Ascending aorta (tissue), 2 donors: ENCODE measurements at regions not wholly inside any gene's neighbourhood (a gene's known extent, or its start where the extent isn't known, plus 50 kb on each side); places are given as distances from the start of the nearest gene placed in this dataset.

Experiments used
- DNase-seq, 2 donors: peaks; one replicate each; pipeline ENCODE4 v3.0.0-alpha.2; 2019; ENCODE audit warnings: low spot score in 2 of 2
- H3K27ac ChIP-seq, 2 donors: fragments of 200-600 bp; sonication (generic); one replicate each; pipeline ENCODE4 v1.5.1; 2016 to 2017; ENCODE audit warnings: mild to moderate bottlenecking in 1 of 2
- H3K27me3 ChIP-seq: fragments of 200-600 bp; sonication (generic); one replicate; pipeline ENCODE4 v1.5.1; 2017
- H3K36me3 ChIP-seq, 2 donors: fragments of 200-600 bp; sonication (generic); one replicate each; pipeline ENCODE4 v1.5.1; 2016
- H3K4me1 ChIP-seq, 2 donors: fragments of 200-600 bp; sonication (generic); one replicate each; pipeline ENCODE4 v1.5.1; 2016 to 2017; ENCODE audit warnings: mild to moderate bottlenecking in 1 of 2
- H3K4me3 ChIP-seq, 2 donors: fragments of 200-600 bp; sonication (generic); one replicate each; pipeline ENCODE4 v1.5.1; 2016 to 2017; ENCODE audit warnings: mild to moderate bottlenecking in 1 of 2
- H3K9me3 ChIP-seq, 2 donors: fragments of 200-600 bp; sonication (generic); one replicate each; pipeline ENCODE4 v1.5.1; 2016
- intact Hi-C: fragments of 100-400 bp; cut with DNase I; formaldehyde crosslinking; loops from one replicate; pipeline ENCODE4 v1.15.1; 2023
- TF ChIP-seq, protein P1 (sequence below), 3 experiments: fragments of 200-600 bp in 2 of 3; fragments of 450-650 bp in 1 of 3; sonication (generic) in 2 of 3; IDR thresholded peaks; one replicate each; pipeline ENCODE4 v1.5.1; 2016 to 2019; ENCODE audit warnings: antibody characterized with exemption in 3 of 3, mild to moderate bottlenecking in 1 of 3, moderate library complexity in 1 of 3

DNA sequence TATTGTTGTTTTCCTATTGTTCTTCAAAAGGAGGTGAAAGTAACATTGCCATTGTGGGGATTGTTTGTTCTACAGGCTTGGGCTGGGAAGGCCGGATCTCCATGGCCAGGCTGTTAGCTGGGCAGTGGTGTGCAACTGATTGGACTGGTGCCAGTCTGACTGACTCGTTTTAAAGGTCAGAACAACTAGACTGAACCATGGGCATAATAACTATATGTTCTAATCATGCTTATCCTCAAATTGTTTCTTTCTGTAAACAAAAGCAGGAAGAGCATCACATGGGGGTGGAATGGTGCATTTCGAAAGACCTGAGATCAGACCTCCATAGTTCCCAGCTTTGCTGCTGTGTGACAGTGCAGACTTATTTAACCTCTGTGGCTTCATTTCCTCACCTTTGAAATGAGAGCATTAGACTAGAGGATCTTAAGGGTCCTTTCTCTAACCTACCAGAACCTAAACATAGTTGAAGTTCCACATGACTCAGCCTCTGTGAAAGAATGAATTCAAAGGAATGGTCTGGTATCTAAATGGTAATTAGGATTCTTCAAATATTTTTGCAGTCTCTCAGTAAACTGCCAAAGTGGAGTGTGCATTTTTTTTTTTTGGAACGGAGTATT lies 66.7 kb upstream of the PGRMC2 start:
- H3K4me1 ChIP-seq = no peaks in the 10 kb centered on the region
- no peak overlapping the region for H3K27ac ChIP-seq
- no peak overlapping the region for H3K4me3 ChIP-seq
- intact Hi-C loops = no loop called here
- H3K27me3 ChIP-seq = no peaks in the 10 kb centered on the region
- no peaks in the 10 kb centered on the region for H3K36me3 ChIP-seq
- TF ChIP-seq, protein P1, sequence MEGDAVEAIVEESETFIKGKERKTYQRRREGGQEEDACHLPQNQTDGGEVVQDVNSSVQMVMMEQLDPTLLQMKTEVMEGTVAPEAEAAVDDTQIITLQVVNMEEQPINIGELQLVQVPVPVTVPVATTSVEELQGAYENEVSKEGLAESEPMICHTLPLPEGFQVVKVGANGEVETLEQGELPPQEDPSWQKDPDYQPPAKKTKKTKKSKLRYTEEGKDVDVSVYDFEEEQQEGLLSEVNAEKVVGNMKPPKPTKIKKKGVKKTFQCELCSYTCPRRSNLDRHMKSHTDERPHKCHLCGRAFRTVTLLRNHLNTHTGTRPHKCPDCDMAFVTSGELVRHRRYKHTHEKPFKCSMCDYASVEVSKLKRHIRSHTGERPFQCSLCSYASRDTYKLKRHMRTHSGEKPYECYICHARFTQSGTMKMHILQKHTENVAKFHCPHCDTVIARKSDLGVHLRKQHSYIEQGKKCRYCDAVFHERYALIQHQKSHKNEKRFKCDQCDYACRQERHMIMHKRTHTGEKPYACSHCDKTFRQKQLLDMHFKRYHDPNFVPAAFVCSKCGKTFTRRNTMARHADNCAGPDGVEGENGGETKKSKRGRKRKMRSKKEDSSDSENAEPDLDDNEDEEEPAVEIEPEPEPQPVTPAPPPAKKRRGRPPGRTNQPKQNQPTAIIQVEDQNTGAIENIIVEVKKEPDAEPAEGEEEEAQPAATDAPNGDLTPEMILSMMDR (IDR thresholded peaks at IDR 0.05) = no peak
- no peak for DNase-seq
- no peaks in the 10 kb centered on the region for H3K9me3 ChIP-seq

DNA sequence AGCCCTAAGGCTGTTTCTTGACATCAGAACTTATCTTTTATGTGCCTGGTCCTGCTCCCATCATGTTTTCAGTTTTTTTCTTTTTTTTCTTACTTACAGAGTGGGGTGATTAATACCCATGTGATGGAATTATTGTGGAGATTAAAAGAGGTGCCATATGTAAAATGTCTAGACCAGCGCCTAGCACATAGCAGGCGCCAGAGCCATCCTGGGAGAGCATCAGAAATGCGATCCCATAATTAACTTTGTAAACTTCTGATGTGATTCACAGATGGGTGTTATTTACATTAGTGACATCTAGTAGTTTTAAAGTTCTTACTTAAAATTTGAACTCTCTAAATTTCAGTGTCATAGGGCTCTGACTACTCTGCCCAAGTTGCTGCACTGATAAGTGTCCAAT lies 66.2 kb upstream of the PGRMC2 start:
- Histone ChIP-seq H3K4me1 (no peaks in the 10 kb centered on the region), H3K9me3 (no peaks in the 10 kb centered on the region), H3K4me3 (no peak overlapping the region), H3K27ac (no peak overlapping the region), H3K27me3 (no peaks in the 10 kb centered on the region), H3K36me3 (no peaks in the 10 kb centered on the region)
- no peak for DNase-seq
- intact Hi-C loops = no loop called here
- TF ChIP-seq, protein P1 (IDR thresholded peaks at IDR 0.05) = no peak

DNA sequence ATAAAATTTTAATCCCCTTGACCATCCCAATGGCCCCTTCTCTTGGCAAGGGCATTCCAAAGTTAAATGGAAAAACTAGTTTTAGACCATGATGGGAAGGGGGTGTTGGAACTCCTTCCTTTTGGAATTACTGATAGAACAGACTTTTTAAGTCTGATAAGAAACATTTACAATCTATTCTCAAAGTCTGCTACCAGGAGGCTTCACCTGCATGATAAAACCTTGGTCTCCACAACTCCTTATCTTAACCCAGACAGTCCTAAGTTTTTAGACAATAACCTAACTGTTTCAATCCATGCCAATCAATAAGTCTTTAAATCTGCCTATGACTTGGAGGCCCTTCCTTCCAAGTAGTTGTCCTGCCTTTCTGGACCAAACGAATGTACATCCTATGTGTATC lies 63.9 kb upstream of the PGRMC2 start:
- intact Hi-C loops = no loop called here
- DNase-seq = no peak
- H3K27me3 ChIP-seq = no peaks in the 10 kb centered on the region
- peaks cover 0 to 3% of the 10 kb centered on the region in 2 donors for H3K4me1 ChIP-seq
- H3K27ac ChIP-seq = no peak overlapping the region
- H3K4me3 ChIP-seq = no peak overlapping the region
- no peaks in the 10 kb centered on the region for H3K36me3 ChIP-seq
- no peaks in the 10 kb centered on the region for H3K9me3 ChIP-seq
- TF ChIP-seq, protein P1 (IDR thresholded peaks at IDR 0.05) = no peak

DNA sequence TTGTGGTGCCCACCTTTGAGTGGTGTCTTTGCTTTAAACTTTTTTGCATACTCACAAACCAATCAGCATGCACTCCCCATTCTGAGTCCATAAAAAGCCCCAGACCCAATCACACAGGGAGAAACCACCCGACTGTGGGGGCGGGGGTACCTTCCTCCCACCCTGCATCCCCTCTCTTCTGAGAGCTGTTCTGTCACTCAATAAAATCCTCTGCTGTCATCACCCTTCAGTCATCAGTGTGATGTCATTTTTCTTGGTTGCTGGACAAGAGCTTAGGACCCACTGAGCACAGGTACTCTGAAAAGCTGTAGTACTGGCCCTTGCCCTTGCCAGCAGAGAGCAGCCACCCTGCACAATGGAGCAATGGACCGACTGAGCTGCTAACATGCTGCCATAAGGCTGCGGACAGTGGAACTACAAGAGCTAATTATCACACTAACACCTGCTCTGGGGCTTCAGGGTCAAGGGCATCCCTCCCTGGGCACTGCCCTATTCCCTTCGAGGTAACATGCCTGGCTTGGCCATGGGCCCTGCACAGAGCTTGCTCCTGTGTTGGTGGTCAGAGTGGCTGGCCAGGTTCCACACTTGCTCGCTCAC lies 62.9 kb upstream of the PGRMC2 start:
- no peak overlapping the region for H3K27ac ChIP-seq
- H3K36me3 ChIP-seq = no peaks in the 10 kb centered on the region
- H3K9me3 ChIP-seq = no peaks in the 10 kb centered on the region
- no peak overlapping the region for H3K4me3 ChIP-seq
- no peak for DNase-seq
- H3K27me3 ChIP-seq = no peaks in the 10 kb centered on the region
- TF ChIP-seq, protein P1 (IDR thresholded peaks at IDR 0.05) = no peak
- intact Hi-C loops = no loop called here
- H3K4me1 ChIP-seq = peaks cover 0 to 3% of the 10 kb centered on the region in 2 donors

DNA sequence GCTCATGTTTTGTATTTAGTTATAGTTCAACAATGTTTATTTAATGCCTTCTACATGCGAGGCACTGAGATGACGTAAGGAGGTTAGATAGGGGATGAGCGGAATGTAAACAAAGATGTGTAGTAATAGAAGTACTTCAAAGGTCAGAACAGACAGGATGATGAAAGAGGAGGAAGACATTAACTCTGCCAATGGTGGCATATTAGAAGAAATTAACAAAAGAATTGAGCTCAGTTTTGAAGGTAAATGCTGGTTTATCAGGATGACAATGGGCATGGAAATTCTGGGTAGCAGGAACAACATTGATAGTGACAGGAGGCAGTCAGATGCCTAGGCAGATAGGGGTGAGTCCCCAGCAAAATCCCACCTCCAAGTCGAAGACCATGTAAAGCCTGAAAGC lies 62.3 kb upstream of the PGRMC2 start:
- intact Hi-C loops = no loop called here
- TF ChIP-seq, protein P1 (IDR thresholded peaks at IDR 0.05) = no peak
- Histone ChIP-seq H3K27ac (no peak overlapping the region), H3K36me3 (no peaks in the 10 kb centered on the region), H3K9me3 (no peaks in the 10 kb centered on the region), H3K4me1 (peaks cover 0 to 3% of the 10 kb centered on the region in 2 donors), H3K27me3 (no peaks in the 10 kb centered on the region), H3K4me3 (no peak overlapping the region)
- no peak for DNase-seq
